Activated naive CD4-positive, alpha-beta T cell treated with anti-CD3 and anti-CD28 coated beads, Interleukin-2, amount 50 U/mL, for 16 hours (primary cell): ENCODE measurements at regions not wholly inside any gene's neighbourhood (a gene's known extent, or its start where the extent isn't known, plus 50 kb on each side); places are given as distances from the start of the nearest gene placed in this dataset.

ENCODE experiments used
- DNase-seq: peaks from one replicate; pipeline ENCODE4 v3.0.0-alpha.2; 2020

DNA sequence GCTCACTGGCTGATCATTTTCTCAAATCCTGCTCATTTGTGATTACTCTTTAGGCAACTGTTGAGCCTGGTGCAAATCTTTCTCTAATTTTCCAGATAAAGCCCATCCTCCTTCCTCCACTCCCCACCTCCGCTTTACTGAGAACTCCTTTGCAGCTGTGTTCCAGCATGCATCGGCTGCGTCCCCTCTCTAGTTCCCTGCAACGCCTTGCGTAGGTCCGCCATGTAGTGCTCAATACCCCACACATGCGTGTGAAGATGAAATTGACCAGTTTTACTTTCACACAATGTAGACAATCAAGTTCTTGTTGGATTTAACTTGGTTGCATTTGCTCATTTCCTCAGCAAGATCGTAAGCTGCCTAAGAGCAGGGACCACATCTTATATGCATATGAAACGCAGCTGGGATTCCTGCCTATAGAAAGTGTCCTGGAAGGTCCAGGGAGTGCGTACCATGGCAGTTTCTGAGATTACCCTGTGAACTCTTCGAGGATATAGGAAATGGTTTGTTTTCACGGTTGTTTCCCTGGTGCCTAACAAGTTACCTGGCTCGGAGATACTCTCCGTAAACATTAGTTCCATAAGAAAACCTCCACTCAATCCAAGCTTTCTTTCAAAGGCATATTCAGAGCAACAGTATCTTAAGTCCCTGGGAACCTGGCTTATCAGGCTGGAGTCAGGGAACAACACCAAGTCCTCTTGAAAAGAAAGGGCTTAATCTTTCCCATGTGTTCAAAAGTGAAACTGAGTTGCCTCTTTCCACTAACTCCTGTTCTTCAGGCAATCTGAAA is 766.4 kb upstream of the ID2 start:
- no peak for DNase-seq

- DNase-seq = no peak
Measured at GRCh38 chr2:7916670-7917069, 765.2 kb upstream of the ID2 start.

GRCh38 chr2:7919510-7919909 is 762.3 kb upstream of the ID2 start:
- DNase-seq = no peak

DNA sequence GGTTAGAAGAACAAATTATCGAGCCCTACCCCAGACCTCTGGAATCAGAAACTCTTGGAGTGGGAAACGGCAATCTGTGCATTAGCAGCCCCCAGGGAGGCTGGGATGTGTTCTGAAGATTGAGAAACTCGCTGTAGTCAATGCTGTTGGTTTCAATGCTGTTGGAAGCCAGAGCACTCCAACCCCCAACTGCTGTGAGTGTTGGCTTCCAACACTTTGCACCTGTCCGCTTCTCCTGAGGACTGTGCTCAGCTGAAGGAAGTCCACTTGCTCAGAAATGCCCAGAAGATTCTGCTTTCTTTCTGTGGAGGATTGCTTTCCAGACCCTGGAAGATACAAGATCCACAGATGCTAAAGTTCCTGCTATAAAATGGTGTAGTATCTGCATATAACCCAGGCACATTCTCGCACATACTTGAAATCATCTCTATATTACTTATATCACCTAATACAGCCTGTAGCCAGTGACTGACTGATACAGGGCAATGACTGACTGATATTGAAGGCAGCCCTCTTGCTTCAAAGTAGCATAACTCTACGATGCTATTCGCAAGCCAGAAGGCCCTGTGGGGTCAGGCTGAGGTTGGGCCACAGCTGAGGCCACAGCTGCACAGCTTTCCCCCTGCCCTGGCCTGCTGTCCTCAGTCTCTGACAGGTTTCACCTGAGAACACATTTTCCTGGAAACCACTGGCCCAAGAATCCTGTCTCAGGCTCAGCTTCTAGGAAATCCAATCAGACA is 757.7 kb upstream of the ID2 start:
- no peak for DNase-seq

DNA sequence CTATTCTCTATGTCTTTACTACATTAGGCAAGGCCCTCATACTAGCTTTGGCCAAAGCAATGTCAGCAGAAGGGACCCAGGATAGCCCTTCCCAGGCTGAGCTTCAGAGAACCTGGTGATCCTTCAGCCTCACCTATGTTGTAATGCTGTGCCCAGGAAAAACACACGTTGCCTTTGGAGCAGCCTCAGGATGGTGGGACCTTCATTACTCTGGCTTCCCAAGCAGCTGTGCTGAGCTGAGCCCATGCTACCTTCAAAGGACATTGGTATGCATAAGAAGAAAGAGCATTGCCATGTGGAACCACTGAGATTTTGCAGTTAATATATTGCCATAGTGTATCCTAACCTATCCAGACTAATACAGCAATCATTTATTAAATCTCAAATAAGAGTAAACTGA is 756.4 kb upstream of the ID2 start:
- no peak for DNase-seq

DNA sequence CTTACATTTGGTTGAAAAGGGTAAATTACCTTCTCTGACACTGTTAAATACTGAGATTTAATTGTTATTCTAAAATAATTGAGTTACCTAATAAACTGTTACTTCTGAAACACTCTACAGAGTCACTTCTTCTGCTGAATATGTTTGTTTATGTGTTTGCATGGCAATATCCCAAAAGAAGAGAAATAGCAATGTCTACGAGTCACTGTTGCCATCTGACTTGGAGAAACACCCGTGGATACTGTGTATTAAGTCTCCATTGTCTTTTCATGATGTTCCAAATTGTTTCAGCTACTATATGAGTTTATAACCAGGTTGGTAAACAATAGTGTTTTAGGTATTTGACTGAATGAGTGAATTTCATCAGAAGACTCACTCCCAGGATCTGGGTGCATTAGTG is 754.2 kb upstream of the ID2 start:
- no peak for DNase-seq

DNA sequence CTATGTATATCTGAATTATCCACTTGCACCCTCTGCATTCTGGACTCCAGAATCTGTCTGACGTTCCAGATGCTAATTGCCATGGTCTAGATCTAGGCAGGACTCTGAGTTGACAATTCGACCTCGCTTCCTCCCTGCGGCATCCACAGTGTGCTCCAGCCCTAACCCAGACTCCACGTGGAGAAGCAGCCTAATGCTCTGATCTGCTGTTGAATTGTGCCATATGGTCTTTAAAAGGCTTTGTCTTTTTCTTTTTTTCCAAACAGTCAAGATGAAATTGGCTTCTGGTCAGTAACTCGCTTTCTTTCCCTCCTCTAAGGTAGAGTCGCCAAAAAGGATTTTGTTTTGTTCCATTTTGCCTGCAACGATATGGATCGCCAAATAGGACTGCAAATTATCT is 752.6 kb upstream of the ID2 start:
- no peak for DNase-seq

- no peak for DNase-seq
Measured at GRCh38 chr2:7930800-7931635, 750.8 kb upstream of the ID2 start.

- no peak for DNase-seq
Measured at GRCh38 chr2:7931808-7932207, 750.0 kb upstream of the ID2 start.

GRCh38 chr2:7933672-7934071 is 748.2 kb upstream of the ID2 start:
- DNase-seq = no peak

DNA sequence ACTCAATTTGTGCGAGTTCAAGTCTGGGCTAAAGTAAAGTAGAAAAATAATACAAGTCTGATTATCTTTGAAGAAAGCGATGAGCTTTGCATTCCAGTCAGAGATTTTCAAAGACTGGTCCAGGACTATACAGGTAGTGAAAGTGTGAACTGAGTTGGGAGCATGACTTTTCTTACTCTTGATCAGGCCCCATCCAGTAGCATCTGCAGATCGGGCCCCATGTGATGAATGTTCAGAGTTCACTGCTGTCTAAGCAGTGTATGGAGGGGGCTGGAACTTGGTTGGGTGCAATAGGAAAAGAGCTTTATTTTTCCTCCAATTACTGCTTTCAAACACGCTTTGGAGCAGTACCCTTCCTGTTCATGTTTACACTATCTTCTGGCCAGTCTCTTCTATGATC is 747.4 kb upstream of the ID2 start:
- DNase-seq = no peak

- DNase-seq = no peak
Measured at GRCh38 chr2:7937082-7937481, 744.8 kb upstream of the ID2 start.

DNA sequence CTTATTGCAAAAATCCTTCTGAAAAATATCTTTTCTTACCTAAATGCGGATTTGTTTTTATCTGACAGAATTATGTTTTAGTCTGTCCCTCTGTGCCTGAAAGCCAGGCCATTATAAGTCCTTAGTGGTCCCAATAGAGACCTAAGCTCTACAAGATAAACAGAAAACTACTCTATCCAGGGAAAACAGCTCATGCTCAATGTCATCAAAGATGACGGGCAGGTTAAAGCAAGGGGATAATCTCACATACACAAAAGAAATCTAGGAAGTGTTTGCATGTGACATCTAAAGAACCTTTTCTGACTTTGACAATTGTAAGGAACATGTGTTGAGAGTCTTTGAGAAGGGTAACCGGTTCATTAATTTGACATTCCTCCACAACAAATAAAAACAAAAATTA is 741.1 kb upstream of the ID2 start:
- no peak for DNase-seq

DNA sequence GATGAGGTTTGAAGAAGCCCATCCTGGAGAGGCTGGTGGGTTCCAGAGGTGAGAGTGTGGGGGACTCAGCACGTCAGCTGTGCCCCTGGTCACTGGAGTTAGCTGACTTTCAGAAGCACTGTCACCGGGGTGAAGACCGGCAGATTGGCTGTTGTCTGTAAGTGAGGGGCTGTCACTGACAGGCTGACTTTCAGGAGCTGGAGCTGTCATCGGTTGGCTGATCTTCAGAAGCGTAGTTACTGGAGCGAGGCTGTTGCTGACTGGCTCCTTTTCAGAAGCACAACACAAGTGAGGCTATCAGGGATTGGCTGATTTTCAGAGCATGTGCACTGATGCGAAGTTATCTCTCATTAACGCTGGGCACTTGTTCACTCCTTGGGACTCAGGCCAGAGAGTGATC is 738.4 kb upstream of the ID2 start:
- DNase-seq = no peak

DNA sequence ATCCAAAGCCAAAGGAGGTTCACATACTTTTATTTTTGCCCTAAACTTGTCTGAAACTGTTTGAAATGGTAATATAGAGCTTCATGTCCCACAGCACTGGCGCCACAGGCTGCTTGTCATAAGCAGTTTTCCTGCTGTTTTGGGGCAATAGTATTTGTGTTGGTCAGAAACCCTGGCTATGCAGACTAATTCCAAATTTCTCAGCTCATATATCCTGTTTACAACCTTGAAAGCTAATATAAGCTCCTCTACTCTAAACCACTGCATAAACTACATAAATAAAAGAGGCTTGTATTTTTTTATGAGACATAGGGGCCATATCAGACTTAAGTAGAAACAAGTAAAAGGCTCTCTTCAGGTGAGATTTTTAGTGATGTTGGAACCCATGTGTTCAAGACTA is 736.8 kb upstream of the ID2 start:
- no peak for DNase-seq

DNA sequence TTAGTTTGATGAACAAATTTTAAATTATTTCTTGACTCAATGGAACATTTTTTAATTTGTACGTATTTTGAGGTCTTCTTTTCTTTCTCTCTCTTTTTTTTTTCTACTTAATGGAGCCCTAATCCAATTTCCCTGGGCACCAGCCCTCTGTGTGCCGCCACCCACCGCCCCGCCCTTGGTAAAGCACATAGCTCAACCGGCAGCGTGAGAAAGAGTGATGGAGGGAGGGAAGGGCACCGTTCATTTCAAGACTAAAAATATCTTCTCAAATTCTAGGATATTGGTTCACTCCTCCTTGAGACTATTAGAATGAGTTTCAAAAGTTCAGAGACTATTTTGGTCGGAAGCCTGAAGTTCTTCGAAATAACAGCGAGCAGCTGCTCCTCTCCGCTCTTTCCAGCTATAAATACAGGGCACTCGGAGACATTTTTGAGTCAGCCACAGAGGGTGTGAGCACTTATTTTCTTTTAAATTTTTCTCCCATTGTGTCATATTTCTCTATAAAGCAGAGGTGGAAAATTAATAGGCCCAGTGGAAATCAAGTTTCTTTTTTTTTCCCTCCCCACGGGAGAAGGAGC is 731.7 kb upstream of the ID2 start:
- DNase-seq = no peak

DNA sequence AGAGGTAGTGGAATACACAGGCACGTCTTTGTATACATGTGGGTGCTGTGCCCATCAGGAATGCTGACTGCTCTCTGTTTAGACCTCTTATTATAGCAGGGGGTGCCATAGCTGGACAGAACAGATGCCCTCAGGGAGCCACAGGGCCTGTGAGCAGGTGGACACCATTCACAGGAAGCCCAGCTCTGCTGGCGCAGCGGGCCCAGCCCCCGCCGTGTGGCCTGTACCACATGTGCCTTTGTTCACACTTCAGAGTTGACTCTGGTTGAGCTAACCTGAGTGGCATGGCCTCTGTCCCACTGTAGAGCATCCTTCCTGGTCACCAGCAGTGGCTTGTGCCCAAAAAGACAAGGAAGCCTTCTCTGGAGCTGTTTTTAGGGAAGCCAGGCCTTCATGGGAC is 730.9 kb upstream of the ID2 start:
- DNase-seq = no peak

DNA sequence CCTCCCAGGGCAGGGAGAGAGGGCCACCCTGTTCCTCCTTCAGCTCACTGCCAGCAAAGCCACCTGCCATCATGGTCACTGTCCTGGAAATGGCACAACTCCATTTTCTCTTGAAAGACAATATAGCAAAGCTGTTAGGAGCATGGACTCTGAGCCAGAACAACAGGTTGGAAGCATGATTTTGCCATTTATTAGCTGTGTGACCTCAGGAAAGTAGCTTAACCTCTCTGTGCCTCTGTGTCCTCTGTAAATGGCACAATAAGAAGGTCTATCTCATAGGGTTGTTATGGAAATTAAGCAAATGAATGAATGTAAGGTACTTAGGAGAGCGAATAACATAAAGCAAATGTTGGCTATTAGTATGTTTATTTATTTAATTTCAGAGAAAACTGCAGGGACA is 730.4 kb upstream of the ID2 start:
- no peak for DNase-seq

GRCh38 chr2:7952046-7952745 is 729.7 kb upstream of the ID2 start:
- DNase-seq = no peak

GRCh38 chr2:7953195-7953594 is 728.7 kb upstream of the ID2 start:
- DNase-seq = no peak

DNA sequence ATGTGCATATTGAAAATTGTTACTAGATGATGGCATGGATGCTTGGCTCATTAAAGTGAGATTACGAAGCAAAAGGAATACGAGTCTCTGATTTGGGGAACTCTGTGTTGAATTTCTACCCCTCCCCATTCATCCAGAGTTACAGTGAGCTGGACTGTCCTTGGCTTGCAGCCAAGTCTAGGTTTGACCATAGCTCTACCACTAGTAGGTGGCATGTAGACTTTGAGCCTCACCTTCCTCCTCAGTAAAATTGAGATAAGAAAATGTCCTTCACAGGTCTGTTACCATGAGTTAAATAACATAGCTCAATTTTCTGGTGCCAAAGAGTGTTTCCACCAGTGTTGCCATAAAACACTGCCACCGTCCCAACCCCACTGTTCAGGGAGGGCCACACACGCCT is 727.6 kb upstream of the ID2 start:
- no peak for DNase-seq

- DNase-seq = no peak
Measured at GRCh38 chr2:7956126-7956689, 725.6 kb upstream of the ID2 start.
